HG03469 (cell line): ENCODE measurements at regions not wholly inside any gene's neighbourhood (a gene's known extent, or its start where the extent isn't known, plus 50 kb on each side); places are given as distances from the start of the nearest gene placed in this dataset.

Experiments
- ATAC-seq: cut with Tn5 transposase; IDR thresholded peaks from one replicate; pipeline ENCODE4 v1.9.1; 2021; ENCODE audit warnings: mild to moderate bottlenecking, moderate library complexity, moderate number of reproducible peaks; ENCODE audit not compliant: unreplicated experiment

DNA sequence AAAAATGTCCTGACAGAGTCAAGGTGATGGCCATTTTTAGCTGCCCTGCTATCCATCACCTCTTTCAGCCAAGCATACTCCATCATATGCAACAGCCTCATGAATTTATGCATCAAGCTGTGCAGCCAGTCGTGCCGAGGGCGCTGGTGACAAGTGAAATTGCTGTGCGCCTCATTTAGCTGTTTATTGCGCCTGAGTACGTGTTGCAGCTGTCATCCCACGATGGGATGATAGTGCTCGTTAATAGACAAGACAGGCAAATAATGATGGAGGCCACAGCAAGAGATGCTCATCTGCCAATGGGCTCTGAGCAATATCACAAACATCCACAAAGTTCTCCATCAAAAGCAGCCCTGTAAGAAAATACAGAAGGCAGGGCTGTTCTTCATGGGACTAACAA, 562.3 kb upstream of the POU3F2 start:
- no peak for ATAC-seq

DNA sequence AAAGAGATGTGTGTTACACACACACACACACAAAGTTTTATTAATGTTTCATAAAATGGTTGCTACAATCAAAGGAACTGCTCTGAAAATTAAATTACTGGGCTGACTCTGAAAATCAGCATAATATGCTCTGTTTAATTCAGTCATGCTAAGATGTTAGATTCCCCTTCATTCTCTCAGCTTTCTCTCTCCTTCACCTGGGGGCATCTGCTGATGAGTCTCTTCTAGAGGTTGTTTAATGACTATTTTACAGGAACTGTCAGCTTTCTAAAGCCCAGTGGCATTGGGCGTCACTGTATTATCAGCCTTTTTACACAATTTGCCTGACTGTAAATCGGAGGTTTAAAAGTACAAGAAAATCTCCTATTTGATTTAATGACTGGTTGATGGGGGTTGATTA, 559.7 kb upstream of the POU3F2 start:
- no peak for ATAC-seq

DNA sequence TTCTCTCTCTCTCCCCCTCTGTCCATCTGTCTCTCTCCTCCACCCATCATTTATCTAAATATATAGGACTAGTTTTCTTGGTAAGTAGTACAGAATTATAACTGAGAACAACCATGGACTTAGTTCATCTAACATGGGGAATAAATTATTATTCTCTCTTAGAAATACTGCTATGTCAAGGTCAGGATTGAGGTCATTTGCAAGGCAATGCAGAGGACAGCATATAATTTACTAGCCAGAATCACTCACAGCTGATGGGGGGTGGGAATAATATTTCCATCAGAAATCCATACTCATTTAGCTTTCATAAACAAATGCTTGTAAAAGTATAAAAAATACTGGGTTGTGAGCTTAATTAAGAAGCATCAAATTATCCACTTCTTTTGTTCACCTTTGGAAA, 553.9 kb upstream of the POU3F2 start:
- ATAC-seq, result no peak

DNA sequence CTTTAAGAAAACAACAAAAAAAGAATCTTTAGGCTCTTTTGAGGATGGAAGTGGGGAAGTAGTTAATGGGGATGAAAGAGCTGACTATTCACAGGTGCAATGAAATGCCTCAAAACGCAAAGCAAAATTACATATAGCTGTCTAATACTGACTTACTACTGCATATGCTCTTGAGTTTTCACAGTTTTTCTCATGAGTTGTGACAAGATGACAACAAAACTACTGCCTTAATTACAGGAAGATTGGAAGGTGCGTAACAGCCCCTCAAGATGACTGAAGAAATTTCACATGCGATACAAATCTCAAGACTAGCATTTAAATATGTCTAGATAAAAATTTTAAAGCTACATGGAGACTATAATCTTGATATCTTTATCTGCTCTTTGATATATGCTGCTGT, 547.8 kb upstream of the POU3F2 start:
- ATAC-seq, result no peak

DNA sequence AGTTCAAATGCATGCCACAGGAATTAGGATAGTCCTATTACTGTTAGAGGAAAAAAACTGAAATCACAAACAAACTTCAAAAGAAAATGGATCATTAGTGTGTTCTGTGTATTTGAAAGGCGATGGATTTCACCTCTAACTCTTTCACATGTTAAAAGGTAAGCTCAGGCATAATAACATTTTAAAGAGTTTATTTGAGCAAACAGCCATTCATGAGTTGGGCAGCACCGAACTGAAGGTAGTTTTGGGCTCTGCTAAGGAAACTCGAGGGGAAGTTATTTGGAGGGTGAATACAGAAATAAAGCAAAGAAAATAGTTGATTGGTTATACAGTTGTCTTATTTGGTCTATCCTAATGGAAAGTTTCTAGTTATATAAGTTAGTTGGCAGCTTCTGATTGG, 546.5 kb upstream of the POU3F2 start:
- no peak for ATAC-seq

DNA sequence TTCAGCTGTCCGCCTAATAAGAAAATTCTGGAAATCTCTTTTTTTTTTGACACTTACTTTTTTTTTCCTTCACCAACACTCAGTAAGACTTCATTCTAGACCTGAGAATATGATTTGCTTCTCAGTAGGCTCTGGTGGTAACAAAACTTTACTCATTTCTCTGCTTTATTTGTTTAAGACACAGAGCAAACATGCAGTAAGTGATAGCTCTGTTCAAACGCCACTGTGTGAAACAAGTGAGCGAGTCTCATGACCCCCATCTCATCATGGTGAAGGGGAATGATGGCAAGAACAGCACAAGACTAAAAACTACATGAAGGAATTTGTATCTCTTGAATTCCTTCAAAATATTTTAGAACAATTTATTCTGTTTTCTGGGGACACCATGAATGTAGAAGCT, 541.6 kb upstream of the POU3F2 start:
- no peak for ATAC-seq

DNA sequence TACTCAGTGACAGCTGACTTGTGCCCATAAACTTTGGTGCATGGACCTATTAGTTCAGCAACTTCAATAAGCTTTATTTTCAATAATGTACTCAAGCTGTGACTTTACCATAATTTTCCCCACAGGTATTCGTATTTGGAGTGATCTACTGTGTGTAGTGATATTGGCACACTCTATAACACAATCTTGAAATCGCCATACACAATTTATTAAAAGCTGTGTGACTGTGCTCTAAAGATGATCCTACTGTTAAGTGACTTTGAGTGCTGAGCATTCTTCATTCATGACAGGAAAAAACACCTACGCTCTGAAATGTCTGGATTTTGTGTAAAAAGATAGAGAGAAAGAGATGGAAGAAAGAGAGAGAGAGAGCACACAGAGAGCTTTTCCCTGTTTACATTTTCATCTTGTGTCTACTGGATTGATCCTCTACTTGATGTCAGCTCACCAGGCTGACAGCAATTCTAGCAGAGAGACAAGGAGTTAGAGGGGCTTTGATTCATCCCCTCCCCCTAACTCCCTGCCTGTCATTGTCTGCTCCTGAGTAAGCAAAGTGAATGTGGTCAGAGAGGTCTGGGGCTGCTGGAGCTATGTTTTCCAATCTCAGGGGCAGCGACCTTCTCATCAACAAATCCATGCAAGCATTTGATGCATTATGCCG, 538.7 kb upstream of the POU3F2 start:
- ATAC-seq, result no peak

DNA sequence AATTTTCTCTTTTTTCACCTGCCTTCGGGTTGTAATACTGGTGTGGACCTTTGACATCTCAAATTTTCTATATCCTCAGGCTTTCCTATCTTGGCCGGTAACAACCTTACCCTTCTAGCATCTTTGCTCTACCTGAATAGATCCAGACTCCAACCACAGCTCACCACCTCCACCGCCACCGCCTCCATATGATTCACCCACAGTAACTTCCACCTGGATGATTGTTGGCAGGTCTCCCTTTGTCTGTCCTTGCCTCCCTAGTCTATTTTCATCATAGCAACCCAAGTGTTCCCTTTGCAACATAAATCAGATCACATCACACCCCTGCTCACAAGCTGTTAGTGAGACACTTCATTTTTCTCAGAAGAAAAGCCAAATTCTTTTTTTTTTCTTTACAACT, 525.8 kb upstream of the POU3F2 start:
- ATAC-seq, result no peak

DNA sequence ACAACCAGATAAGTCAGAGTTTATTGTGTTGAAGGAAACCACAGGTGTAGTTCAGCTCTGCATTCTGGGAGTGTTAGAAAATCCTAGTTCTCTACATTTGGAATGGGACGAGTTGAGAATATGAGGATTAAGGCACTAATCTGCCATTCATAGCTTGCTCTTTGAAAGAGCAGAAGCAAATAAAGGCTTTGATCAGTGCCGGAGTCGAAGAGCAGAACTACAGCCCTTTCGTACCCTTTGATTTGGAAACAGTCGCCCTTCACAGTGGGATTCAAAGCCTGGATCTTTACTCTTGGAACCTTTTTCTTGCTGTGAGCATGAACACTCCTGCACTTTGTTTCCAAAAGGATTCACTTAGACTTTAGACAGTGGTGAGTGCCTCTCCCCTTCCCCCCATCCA, 523.9 kb upstream of the POU3F2 start:
- ATAC-seq, result no peak

DNA sequence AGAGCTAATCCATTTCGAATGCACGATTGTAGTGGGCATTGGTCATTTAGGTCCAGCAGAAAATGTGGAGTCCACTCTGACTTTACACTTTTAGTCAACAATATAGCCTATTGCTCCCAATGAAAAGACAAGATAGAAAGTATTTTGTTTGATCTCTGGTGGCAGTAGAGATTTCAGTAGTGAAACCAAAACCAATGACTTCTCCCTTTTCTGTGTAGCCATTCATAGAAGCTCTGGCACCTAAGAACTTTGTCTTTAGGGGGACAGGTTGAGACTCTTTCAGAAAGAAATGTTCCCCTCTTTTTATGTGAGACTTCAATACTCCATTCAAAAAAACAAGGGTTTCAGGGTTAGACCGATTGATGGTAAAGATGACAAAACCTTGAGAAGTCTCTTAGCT, 510.8 kb upstream of the POU3F2 start:
- ATAC-seq, result peak; percentile 89

DNA sequence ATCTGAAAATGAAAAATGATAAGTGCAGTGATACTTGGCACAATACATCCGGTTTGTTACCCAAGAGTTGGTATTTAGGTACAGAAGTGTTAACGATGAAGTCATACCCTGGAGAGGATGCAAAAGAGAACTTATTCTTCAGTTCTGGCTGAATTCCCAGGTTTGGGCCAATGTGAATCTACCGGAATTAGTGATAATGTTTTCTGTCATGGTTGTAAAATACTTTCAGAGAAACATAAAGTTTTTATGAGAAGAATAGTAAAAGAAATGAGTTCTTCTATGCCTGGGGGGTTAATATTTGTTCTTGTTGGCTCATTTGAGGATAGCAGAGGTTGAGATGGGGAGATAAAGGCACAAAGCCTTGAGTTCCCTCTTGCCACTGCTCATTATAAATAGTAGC, 509.9 kb upstream of the POU3F2 start:
- no peak for ATAC-seq

DNA sequence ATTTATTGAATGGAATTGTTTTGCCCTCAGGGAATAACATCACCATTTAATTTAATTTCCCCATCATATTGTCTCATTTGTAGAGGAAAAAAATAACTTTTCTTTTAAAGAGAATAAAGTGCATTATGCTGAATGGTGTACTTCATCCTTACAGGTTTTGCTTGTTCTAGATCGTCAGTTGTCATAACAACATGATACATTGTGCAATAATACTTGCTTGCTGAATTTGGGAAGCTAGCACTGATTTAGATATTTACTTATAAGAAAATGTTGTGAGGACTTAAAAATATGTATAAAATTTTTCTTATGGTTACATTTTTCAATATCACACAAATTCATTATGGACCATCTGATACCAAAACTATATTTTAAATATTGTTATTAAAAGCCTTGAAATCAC, 509.0 kb upstream of the POU3F2 start:
- ATAC-seq, result no peak

DNA sequence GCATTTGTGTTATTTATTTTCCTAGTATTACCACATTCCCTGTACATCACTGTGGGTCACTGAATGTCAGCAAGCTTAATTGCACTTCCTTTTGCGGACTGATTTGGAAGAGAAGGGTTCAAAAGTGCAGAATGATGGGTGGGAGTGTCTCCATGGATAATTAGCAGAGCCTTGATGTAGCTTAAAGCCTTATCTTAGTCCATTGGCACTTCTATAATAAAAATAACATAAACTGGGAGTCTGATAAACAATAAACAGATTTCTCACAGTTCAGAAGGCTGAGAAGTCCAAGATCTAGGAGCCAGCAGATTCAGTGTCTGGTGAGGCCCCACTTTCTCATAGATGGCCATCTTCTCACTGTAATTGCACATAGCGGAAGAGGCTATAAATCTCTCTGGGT, 501.1 kb upstream of the POU3F2 start:
- no peak for ATAC-seq

DNA sequence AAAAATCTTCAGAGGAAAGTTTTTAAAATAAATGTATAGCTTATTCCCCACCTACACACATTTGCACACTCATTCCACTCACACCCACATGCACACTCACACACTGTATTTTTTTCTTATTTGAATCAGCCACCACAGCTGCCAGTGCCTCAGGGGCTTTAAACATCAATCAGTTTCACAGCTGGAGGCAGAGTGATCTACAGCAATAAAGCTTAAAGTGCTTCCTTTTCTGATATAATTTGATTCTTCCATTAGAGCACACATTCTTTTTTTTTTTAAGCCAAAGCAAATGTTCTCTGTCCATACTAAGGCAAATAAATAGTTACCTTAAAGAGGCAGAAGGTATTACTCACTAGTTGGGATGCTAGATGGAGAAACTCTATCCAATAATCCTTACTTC, 498.8 kb upstream of the POU3F2 start:
- no peak for ATAC-seq

DNA sequence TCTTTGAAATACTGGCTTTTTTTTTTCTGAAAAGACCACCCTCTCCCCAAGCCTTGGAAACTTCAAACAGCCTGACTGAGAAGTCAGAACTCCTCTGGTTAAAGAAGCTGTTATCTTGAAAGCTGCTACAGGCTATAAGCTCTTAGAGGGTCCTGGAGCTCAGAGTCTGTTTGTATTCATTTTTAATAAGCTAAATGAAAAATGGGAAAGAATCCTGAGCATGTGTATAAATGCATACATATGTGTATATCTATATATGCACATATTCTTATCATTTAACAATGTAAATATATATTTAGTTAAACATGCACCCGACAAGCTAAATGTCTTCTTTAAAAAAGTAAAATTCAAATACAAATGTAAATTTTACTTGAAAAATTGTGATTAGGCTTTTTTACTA, 494.9 kb upstream of the POU3F2 start:
- ATAC-seq, result no peak

DNA sequence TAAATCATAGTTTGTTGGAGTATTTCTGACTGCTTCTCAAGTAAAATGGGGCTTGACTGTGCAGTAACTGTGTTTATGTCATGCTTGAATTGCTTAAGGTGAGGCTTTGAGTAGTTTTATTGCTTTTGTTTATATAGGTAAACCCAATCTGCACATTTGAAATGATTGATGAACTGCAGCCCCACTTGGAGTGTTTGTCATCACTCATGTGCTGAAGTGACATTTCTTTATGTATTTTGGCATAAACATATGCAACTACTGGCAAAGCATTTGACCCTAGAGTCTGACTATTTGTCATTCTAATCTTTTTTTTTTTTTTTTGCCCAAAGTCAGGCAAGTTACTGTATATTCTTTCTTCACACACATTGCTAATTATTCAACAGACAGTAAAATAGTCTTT, 491.4 kb upstream of the POU3F2 start:
- ATAC-seq, result no peak

DNA sequence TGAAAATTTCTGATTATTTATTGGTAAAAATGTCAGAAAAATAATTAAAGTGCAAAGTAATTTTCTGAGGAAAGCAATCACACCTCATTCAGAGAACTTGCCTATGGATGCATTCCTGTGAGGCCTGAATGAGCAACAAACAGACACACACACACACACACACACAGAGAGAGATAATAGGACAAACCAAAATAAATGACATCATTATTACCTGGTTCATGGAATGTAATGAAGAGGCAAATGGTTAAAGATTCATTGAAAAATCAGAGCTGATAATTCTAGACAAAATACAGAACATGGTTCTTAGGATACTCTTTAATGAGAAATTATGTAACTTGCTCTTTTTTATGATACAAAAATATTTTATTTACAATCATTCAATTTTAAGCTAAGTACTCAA, 490.6 kb upstream of the POU3F2 start:
- ATAC-seq, result no peak

DNA sequence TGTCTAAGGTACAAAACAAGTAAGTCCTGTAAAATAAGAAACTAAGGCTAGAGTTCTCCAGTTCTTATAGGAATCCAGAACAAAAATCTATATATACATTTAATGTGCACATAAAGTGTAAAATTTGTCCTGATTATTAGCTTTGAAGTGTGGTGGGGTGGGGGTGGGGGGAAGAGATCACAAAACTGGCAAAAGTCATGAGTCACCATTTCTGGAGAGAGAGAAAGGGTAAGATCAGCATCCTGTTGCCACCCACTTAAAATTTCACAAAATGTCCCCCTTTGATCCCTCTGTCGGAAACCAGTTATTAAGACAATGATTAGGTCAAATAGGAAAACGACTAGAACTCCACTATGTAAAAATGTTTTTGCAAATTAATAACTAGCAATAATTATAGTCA, 482.0 kb upstream of the POU3F2 start:
- ATAC-seq, result no peak

DNA sequence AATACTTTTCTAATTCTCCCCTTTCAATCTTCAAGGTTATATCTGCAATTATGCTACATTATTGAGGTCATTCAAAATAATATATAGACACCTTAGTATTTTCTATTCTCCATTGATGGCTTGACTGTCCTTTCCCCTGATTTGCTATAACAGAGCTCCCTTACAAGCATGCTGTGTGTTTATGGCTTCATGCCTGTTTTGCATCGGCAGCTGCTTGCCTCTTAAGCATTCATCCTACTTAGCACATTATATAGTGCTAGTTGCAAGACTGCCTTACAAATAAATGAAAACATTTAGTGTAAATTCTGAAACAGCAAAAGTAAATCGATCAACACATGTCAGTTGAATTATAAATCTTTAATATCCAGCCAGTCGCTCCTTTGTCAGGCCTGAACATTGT, 476.2 kb upstream of the POU3F2 start:
- ATAC-seq, result no peak

DNA sequence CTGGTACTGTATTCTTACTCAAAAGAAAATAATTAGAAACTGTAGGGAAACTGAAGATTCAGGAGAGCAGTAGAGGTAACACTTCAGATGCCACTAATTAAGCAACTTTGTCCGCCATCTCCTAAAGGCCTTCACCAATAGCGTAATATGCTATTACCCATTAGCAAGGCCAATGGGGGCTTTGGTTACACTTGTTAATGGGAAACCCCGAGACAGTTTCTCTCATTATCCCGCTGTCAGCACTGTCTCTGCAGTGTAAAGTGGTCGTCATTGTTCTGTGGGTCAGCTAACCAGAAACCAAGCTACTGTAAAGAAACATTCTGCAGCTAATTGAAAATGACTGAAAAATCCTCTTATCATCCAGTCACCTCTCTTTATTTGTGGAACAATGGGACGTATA, 468.0 kb upstream of the POU3F2 start:
- ATAC-seq, result no peak

DNA sequence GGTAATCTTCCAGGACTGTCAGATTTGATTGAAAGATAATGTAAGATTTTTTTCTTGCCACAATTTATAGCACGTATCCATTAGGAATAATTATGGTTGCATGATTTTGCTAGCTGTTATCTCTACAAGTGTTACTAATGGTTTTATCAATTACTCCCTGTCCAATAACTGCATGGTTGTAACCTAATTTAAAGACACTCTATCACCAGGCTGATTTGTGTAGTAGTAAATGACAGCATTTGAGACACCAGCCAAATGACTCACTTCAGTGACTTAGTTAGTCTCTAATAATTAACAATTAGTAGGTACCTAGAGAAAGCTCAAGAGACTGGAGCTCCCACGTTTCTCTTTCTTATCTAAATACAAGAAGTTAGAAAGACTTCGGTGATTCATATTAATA, 453.8 kb upstream of the POU3F2 start:
- ATAC-seq, result no peak

DNA sequence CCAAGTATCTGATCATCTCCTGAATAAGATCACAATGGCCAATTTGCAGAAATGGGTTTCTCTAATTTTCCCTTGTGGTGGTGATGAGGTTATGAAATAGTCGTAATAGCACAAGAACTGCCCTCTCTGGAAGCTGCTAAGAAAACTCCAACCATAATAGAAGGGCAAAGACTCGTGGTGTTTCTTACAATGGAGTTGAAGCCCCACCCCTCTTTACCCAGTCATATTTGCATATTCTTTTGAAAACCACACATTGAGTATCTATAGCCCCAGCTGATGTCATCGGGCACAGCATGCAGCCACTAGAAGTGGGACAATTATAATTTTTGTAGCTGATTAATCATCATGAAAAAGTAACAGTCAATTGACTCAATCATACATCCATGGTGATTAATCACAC, 452.1 kb upstream of the POU3F2 start:
- ATAC-seq, result no peak

DNA sequence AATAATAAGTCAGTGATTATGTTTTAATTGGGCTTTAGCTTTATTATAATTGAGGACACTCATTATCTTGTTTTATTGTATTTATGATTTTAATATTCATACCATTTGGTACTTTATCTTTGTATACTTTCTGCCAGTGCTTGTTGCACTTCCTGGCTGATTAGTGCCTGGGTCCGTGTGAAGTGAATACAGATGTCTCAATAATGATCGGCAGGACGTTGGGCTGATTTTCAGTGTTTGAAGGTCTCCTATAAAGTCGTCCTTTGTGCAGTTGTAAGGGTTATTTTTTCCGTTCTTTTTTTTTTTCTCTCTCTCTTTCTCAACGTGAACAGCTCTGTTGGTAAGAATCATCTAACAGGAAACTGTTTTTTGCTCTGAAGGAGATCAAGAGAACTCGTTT, 450.0 kb upstream of the POU3F2 start:
- ATAC-seq, result no peak

DNA sequence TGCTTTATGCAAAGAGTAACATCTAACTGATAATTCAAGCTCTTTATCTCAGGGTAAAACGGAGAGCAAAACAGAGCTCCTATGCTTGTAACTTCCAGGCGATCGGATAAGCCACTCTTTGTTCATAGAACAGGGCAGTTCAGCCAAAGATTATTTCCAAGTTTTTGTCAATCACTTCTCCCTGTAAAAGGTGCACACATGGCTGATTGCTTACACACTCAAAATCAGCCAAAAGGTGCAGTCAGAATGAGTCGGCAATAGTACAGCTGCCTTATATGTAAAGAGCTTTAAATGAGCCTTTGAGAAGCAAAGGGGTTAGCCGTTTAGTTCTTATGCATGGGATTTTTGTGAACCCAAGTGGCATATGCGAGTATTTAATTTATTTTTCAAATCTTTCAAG, 449.6 kb upstream of the POU3F2 start:
- ATAC-seq, result no peak
